Stomach (tissue), 8 donors: ENCODE measurements at regions not wholly inside any gene's neighbourhood (a gene's known extent, or its start where the extent isn't known, plus 50 kb on each side); places are given as distances from the start of the nearest gene placed in this dataset.
A peak's percentile ranks its signal among the peaks of the same experiment; 100 is the strongest.

ENCODE experiments used
- DNase-seq, 2 donors: peaks; one replicate each; pipeline versions ENCODE4 v3.0.0 to v3.0.0-alpha.2; 2013 to 2019
- H3K27ac ChIP-seq, 5 donors: fragments of 200-600 bp in 4 of 5; sonication (generic) in 4 of 5; one replicate each; pipeline ENCODE4 v1.5.1; 2013 to 2019; ENCODE audit warnings: mild to moderate bottlenecking in 1 of 5, moderate library complexity in 1 of 5
- H3K27me3 ChIP-seq, 3 donors: fragments of 200-600 bp; sonication (generic); one replicate each; pipeline ENCODE4 v1.5.1; 2017 to 2019; ENCODE audit warnings: mixed run types in 1 of 3
- H3K36me3 ChIP-seq, 4 donors: fragments of 200-600 bp; sonication (generic); 1 replicate in 3 of 4; 2 replicates in 1 of 4; pipeline ENCODE4 v1.5.1; 2016 to 2019
- H3K4me1 ChIP-seq, 4 donors: fragments of 200-600 bp; sonication (generic); one replicate each; pipeline ENCODE4 v1.5.1; 2016 to 2019
- H3K4me3 ChIP-seq, 4 donors: fragments of 200-600 bp; sonication (generic) in 3 of 4; one replicate each; pipeline ENCODE4 v1.5.1; 2016 to 2019; ENCODE audit warnings: mild to moderate bottlenecking in 1 of 4
- H3K9me3 ChIP-seq, 4 donors: fragments of 200-600 bp; sonication (generic); one replicate each; pipeline ENCODE4 v1.5.1; 2016 to 2019
- EP300 ChIP-seq: sonication (generic); formaldehyde crosslinking; IDR thresholded peaks from one replicate; pipeline ENCODE4 v1.6.1; 2017; ENCODE audit warnings: antibody characterized with exemption
- POLR2A ChIP-seq, 4 donors: fragments of 450-650 bp; IDR thresholded peaks; one replicate each; pipeline ENCODE4 v1.6.1; 2016; ENCODE audit warnings: antibody characterized with exemption in 4 of 4, control low read depth in 2 of 4, mild to moderate bottlenecking in 1 of 4, moderate library complexity in 1 of 4
- POLR2AphosphoS5 ChIP-seq, 3 donors: sonication (generic); formaldehyde crosslinking; IDR thresholded peaks; one replicate each; pipeline ENCODE4 v1.6.1; 2016; ENCODE audit warnings: antibody characterized with exemption in 3 of 3
- WGBS, 5 donors: extraction: QIAGEN DNeasy Blood & Tissue Kit in 3 of 5; methylation state at CpG; one replicate each; pipeline versions ENCODE4 v1.1.5 to v1.1.7; 2013 to 2018; 5-methylcytosine and 5-hydroxymethylcytosine counted together
- intact Hi-C: fragments of 100-400 bp; cut with DNase I; formaldehyde crosslinking; loops from one replicate; pipeline ENCODE4 v1.15.1; 2023; ENCODE audit warnings: low total_unique reads
- TF ChIP-seq, protein P1 (sequence below), 7 experiments: fragments of 450-650 bp in 4 of 7; fragments of 200-600 bp in 3 of 7; sonication (generic) in 3 of 7; IDR thresholded peaks; one replicate each; pipeline ENCODE4 v1.5.1; 2016 to 2019; ENCODE audit warnings: antibody characterized with exemption in 7 of 7, control low read depth in 2 of 7, mild to moderate bottlenecking in 1 of 7
- donor health status: healthy with polysubstance abuse.
- donor health status: Bipolar disorder and iron deficiency.
- donor health status: healthy.

DNA sequence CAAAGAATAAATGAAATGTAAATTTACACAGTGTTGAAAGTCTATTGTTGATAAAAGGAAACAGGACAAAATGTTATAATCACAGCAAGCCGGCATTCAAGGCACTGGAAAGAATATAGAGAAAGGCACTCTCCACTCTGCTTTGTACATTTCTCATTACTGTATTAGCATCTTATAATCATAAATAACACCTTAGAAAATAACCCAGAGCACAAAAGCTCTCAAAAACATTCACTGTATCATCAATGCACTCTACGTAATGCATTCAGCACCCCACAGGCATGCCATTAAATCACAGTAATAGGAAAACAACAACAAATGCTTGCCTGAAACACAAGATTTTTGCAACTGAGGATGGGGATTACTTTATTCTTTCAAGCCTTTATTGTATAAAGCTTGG, 75.3 kb upstream of the TRPC3 start:
- intact Hi-C loops: no loop called here
- Histone ChIP-seq H3K4me3 (no peak overlapping the region), H3K36me3 (no peaks in the 10 kb centered on the region), H3K27me3 (no peaks in the 10 kb centered on the region), H3K4me1 (no peaks in the 10 kb centered on the region), H3K27ac (no peak overlapping the region), H3K9me3 (peaks cover 0 to 14% (median 3%) of the 10 kb centered on the region in 4 donors)
- DNase-seq: no peak
- 60 to 73% (median 65%) methylated on average over 2 of the region's 2 CpGs for WGBS, 5 donors
- TF ChIP-seq POLR2A (IDR thresholded peaks at IDR 0.05): no peak
- no peak for TF ChIP-seq EP300
- TF ChIP-seq POLR2AphosphoS5 (IDR thresholded peaks at IDR 0.05): no peak
- TF ChIP-seq, protein P1, sequence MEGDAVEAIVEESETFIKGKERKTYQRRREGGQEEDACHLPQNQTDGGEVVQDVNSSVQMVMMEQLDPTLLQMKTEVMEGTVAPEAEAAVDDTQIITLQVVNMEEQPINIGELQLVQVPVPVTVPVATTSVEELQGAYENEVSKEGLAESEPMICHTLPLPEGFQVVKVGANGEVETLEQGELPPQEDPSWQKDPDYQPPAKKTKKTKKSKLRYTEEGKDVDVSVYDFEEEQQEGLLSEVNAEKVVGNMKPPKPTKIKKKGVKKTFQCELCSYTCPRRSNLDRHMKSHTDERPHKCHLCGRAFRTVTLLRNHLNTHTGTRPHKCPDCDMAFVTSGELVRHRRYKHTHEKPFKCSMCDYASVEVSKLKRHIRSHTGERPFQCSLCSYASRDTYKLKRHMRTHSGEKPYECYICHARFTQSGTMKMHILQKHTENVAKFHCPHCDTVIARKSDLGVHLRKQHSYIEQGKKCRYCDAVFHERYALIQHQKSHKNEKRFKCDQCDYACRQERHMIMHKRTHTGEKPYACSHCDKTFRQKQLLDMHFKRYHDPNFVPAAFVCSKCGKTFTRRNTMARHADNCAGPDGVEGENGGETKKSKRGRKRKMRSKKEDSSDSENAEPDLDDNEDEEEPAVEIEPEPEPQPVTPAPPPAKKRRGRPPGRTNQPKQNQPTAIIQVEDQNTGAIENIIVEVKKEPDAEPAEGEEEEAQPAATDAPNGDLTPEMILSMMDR (IDR thresholded peaks at IDR 0.05): no peak

DNA sequence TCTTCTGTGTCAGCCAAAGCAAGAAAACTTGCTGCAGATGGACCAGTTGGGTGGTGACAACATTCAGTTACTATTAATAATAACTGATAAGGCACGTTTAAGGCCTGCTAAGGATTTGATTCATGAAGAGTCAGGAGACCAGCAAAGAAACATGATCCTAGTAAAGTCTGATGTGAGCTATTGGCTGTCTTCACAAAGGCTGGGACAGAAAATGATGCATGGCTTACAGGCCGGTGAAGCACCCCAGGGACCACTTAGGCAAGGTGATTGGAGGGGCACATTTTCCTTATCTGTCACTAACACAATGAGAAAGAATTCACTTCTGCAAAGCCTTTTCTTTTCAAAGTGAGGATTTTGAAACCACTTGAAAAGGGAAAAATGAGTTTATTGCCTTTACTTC, 65.4 kb upstream of the TRPC3 start:
- Histone ChIP-seq H3K4me1 (no peaks in the 10 kb centered on the region), H3K27ac (no peak overlapping the region), H3K36me3 (no peaks in the 10 kb centered on the region), H3K4me3 (no peak overlapping the region), H3K27me3 (no peaks in the 10 kb centered on the region), H3K9me3 (peaks cover 0 to 10% (median 0%) of the 10 kb centered on the region in 4 donors)
- DNase-seq: peak in 1 of 2 donors; percentile 5
- intact Hi-C loops: no loop called here
- TF ChIP-seq, protein P1 (IDR thresholded peaks at IDR 0.05): no peak
- no peak for TF ChIP-seq POLR2A (IDR thresholded peaks at IDR 0.05)
- TF ChIP-seq EP300: no peak
- no peak for TF ChIP-seq POLR2AphosphoS5 (IDR thresholded peaks at IDR 0.05)
- 9 to 20% (median 14%) methylated on average over 2 of the region's 2 CpGs for WGBS, 5 donors

DNA sequence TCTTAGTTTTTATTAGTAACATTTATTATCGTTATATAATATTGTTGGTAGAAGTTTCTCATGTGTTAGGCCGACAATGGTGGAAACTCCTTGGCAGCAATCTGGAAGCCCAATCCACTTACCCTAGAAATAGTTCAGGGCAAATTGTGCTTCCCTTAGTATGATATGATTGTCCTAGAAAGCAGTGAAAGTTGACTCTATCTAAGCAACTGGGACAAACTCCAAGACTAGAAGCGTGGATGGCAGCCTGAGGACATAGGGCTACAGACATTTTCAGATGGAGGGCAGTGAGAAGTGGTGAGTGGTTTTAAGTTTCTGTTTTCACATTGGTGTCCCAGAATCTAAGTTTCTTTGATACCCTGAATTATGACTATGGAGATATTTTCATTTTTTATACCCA, 63.3 kb upstream of the TRPC3 start:
- no peak overlapping the region for H3K27ac ChIP-seq
- no peak overlapping the region for H3K4me3 ChIP-seq
- H3K9me3 ChIP-seq: no peaks in the 10 kb centered on the region
- WGBS, 5 donors: 87 to 93% (median 88%) methylated on average over 3 of the region's 3 CpGs
- no peak for DNase-seq
- no peaks in the 10 kb centered on the region for H3K36me3 ChIP-seq
- H3K4me1 ChIP-seq: no peaks in the 10 kb centered on the region
- TF ChIP-seq, protein P1 (IDR thresholded peaks at IDR 0.05): no peak
- TF ChIP-seq POLR2AphosphoS5 (IDR thresholded peaks at IDR 0.05) (no peak), POLR2A (IDR thresholded peaks at IDR 0.05) (no peak), EP300 (no peak)
- intact Hi-C loops: no loop called here
- H3K27me3 ChIP-seq: no peaks in the 10 kb centered on the region

- 42 to 57% (median 53%) methylated on average over 2 of the region's 2 CpGs for WGBS, 5 donors
These were observed 60.9 kb upstream of the TRPC3 start for GRCh38 chr4:122012735-122013134.

DNA sequence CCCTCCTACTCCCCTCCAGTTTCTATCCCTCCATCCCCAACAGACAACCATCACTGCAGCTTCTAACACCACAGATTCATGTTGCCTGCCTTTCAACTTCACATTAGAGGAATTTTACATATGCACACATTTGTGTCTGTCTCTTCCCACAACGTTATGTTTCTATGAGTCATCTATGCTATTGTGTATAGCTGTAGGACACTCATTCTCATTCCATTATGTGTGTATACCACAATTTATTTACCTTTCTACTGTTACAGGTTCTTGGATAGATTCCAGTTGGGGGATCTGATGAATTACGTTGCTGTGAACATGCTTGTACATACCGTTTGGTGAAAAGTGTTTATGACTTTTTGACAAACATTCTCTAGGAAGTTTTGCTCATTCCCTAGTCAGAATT, 58.8 kb upstream of the TRPC3 start:
- intact Hi-C loops: no loop called here
- no peaks in the 10 kb centered on the region for H3K9me3 ChIP-seq
- no peak for TF ChIP-seq EP300
- TF ChIP-seq POLR2A (IDR thresholded peaks at IDR 0.05): no peak
- H3K36me3 ChIP-seq: no peaks in the 10 kb centered on the region
- no peak for DNase-seq
- peaks cover 0 to 11% (median 0%) of the 10 kb centered on the region in 4 donors for H3K4me1 ChIP-seq
- no peak overlapping the region for H3K4me3 ChIP-seq
- WGBS, 5 donors: 44 to 63% (median 54%) methylated on average over 3 of the region's 3 CpGs
- no peaks in the 10 kb centered on the region for H3K27me3 ChIP-seq
- H3K27ac ChIP-seq: no peak overlapping the region

More at GRCh38 chr4:122012735-122013134, 60.9 kb upstream of the TRPC3 start:
- no peaks in the 10 kb centered on the region for H3K9me3 ChIP-seq
- H3K36me3 ChIP-seq: no peaks in the 10 kb centered on the region
- H3K27ac ChIP-seq: no peak overlapping the region
- DNase-seq: no peak
- intact Hi-C loops: no loop called here
- H3K27me3 ChIP-seq: no peaks in the 10 kb centered on the region
- no peaks in the 10 kb centered on the region for H3K4me1 ChIP-seq
- TF ChIP-seq EP300 (no peak), POLR2A (IDR thresholded peaks at IDR 0.05) (no peak), POLR2AphosphoS5 (IDR thresholded peaks at IDR 0.05) (no peak)
- H3K4me3 ChIP-seq: no peak overlapping the region
